ENCODE measurements at regions not wholly inside any gene's neighbourhood (a gene's known extent, or its start where the extent isn't known, plus 50 kb on each side); places are given as distances from the start of the nearest gene placed in this dataset.

- DNase-seq (ENCODE audit: low read depth, low spot score) = no peak
Observed at GRCh38 chr18:41829647-41830516, 125.2 kb upstream of the PIK3C3 start.

GRCh38 chr18:41828137-41828536 is 126.9 kb upstream of the PIK3C3 start:
- DNase-seq (ENCODE audit: low read depth, low spot score) = no peak

GRCh38 chr18:41820784-41821183 is 134.2 kb upstream of the PIK3C3 start:
- no peak for DNase-seq (ENCODE audit: low read depth, low spot score)

GRCh38 chr18:41818381-41819355 is 136.4 kb upstream of the PIK3C3 start:
- no peak for DNase-seq (ENCODE audit: low read depth, low spot score)

GRCh38 chr18:41814651-41815050 is 140.4 kb upstream of the PIK3C3 start:
- DNase-seq (ENCODE audit: low read depth, low spot score) = no peak

GRCh38 chr18:41809652-41810051 is 145.4 kb upstream of the PIK3C3 start:
- DNase-seq (ENCODE audit: low read depth, low spot score) = no peak

- no peak for DNase-seq (ENCODE audit: low read depth, low spot score)
Observed at GRCh38 chr18:41805341-41805740, 149.7 kb upstream of the PIK3C3 start.

- no peak for DNase-seq (ENCODE audit: low read depth, low spot score)
Observed at GRCh38 chr18:41798879-41799278, 156.2 kb upstream of the PIK3C3 start.

GRCh38 chr18:41790687-41791086 is 164.3 kb upstream of the PIK3C3 start:
- DNase-seq (ENCODE audit: low read depth, low spot score) = no peak

- no peak for DNase-seq (ENCODE audit: low read depth, low spot score)
Observed at GRCh38 chr18:41789001-41789400, 166.0 kb upstream of the PIK3C3 start.

GRCh38 chr18:41783879-41784278 is 171.2 kb upstream of the PIK3C3 start:
- DNase-seq (ENCODE audit: low read depth, low spot score) = no peak

- DNase-seq (ENCODE audit: low read depth, low spot score) = no peak
Observed at GRCh38 chr18:41783065-41783818, 171.8 kb upstream of the PIK3C3 start.

- no peak for DNase-seq (ENCODE audit: low read depth, low spot score)
Observed at GRCh38 chr18:41771973-41772372, 183.1 kb upstream of the PIK3C3 start.

GRCh38 chr18:41769265-41769664 is 185.8 kb upstream of the PIK3C3 start:
- no peak for DNase-seq (ENCODE audit: low read depth, low spot score)

- no peak for DNase-seq (ENCODE audit: low read depth, low spot score)
Observed at GRCh38 chr18:41768467-41768866, 186.6 kb upstream of the PIK3C3 start.

- no peak for DNase-seq (ENCODE audit: low read depth, low spot score)
Observed at GRCh38 chr18:41767960-41768359, 187.1 kb upstream of the PIK3C3 start.

- DNase-seq (ENCODE audit: low read depth, low spot score) = no peak
Observed at GRCh38 chr18:41765460-41765859, 189.6 kb upstream of the PIK3C3 start.

- no peak for DNase-seq (ENCODE audit: low read depth, low spot score)
Observed at GRCh38 chr18:41763361-41763760, 191.7 kb upstream of the PIK3C3 start.

- no peak for DNase-seq (ENCODE audit: low read depth, low spot score)
Observed at GRCh38 chr18:41761333-41762018, 193.6 kb upstream of the PIK3C3 start.

GRCh38 chr18:41758534-41758933 is 196.5 kb upstream of the PIK3C3 start:
- no peak for DNase-seq (ENCODE audit: low read depth, low spot score)

- no peak for DNase-seq (ENCODE audit: low read depth, low spot score)
Observed at GRCh38 chr18:41756141-41756540, 198.9 kb upstream of the PIK3C3 start.

All from iPS DF 19.7 (cell line).